ENCODE measurements at regions not wholly inside any gene's neighbourhood (a gene's known extent, or its start where the extent isn't known, plus 50 kb on each side); places are given as distances from the start of the nearest gene placed in this dataset. TPM values are rescaled to one million over a fixed set of nuclear protein-coding genes. Genes with fewer than 3 reads are reported as not detected.

- peak; percentile 12 for DNase-seq
Observed at GRCh38 chrX:82087699-82088098, 885.8 kb downstream of the SH3BGRL start.

GRCh38 chrX:82092307-82092706 lies 890.4 kb downstream of the SH3BGRL start:
- DNase-seq: no peak

- DNase-seq: no peak
Observed at GRCh38 chrX:82125103-82125502, 923.2 kb downstream of the SH3BGRL start.

GRCh38 chrX:82127228-82128123 lies 925.6 kb downstream of the SH3BGRL start:
- no peak for DNase-seq

- DNase-seq: no peak
Observed at GRCh38 chrX:82134378-82134777, 932.5 kb downstream of the SH3BGRL start.

GRCh38 chrX:82141942-82142341 lies 940.0 kb downstream of the SH3BGRL start:
- DNase-seq: no peak

GRCh38 chrX:82161195-82161594 lies 959.3 kb downstream of the SH3BGRL start:
- DNase-seq: no peak

GRCh38 chrX:82163701-82164100 lies 961.8 kb downstream of the SH3BGRL start:
- no peak for DNase-seq

GRCh38 chrX:82196866-82197265 lies 995.0 kb downstream of the SH3BGRL start:
- DNase-seq: no peak

GRCh38 chrX:82208975-82209374 lies 1007.1 kb downstream of the SH3BGRL start:
- DNase-seq: no peak

- peak; percentile 10 for DNase-seq
Observed at GRCh38 chrX:82218361-82218760, 1016.5 kb downstream of the SH3BGRL start.

- no peak for DNase-seq
Observed at GRCh38 chrX:82219129-82219528, 1017.2 kb downstream of the SH3BGRL start.

GRCh38 chrX:82224961-82225360 lies 1023.1 kb downstream of the SH3BGRL start:
- DNase-seq: no peak

GRCh38 chrX:82230013-82230412 lies 1028.1 kb downstream of the SH3BGRL start:
- DNase-seq: no peak

- DNase-seq: no peak
Observed at GRCh38 chrX:82232679-82233078, 1030.8 kb downstream of the SH3BGRL start.

- DNase-seq: no peak
Observed at GRCh38 chrX:82237328-82237727, 1035.4 kb downstream of the SH3BGRL start.

Small RNA genes in the stretch of these regions (small RNA-seq; reads per million reads assigned to genes)
- gene RNU6-974P (ENCODE audit: low replicate concordance): not detected

All from tongue (tissue), 2 donors.